ENCODE measurements at regions not wholly inside any gene's neighbourhood (a gene's known extent, or its start where the extent isn't known, plus 50 kb on each side); places are given as distances from the start of the nearest gene placed in this dataset.

GRCh38 chr3:144034715-144035290 is 63.2 kb downstream of the DIPK2A start:
- DNase-seq (ENCODE audit: low read depth): no peak
- TF ChIP-seq CTCF (IDR thresholded peaks at IDR 0.05; ENCODE audit: insufficient read depth, low read length): no peak
- H3K4me3 ChIP-seq (ENCODE audit: low read depth, low read length): no peak overlapping the region

- H3K4me3 ChIP-seq (ENCODE audit: low read depth, low read length): no peak overlapping the region
- DNase-seq (ENCODE audit: low read depth): no peak
- TF ChIP-seq CTCF (IDR thresholded peaks at IDR 0.05; ENCODE audit: insufficient read depth, low read length): no peak
Measured at GRCh38 chr3:144036498-144036897, 64.9 kb downstream of the DIPK2A start.

- no peak for DNase-seq (ENCODE audit: low read depth)
- no peak for TF ChIP-seq CTCF (IDR thresholded peaks at IDR 0.05; ENCODE audit: insufficient read depth, low read length)
Measured at GRCh38 chr3:144039661-144040060, 68.0 kb downstream of the DIPK2A start.

GRCh38 chr3:144041960-144042556 is 70.4 kb downstream of the DIPK2A start:
- no peak overlapping the region for H3K4me3 ChIP-seq (ENCODE audit: low read depth, low read length)
- no peak for DNase-seq (ENCODE audit: low read depth)
- TF ChIP-seq CTCF (IDR thresholded peaks at IDR 0.05; ENCODE audit: insufficient read depth, low read length): no peak

More at GRCh38 chr3:144039661-144040060, 68.0 kb downstream of the DIPK2A start:
- H3K4me3 ChIP-seq (ENCODE audit: low read depth, low read length): no peak overlapping the region

- no peak for DNase-seq (ENCODE audit: low read depth)
- no peak overlapping the region for H3K4me3 ChIP-seq (ENCODE audit: low read depth, low read length)
- no peak for TF ChIP-seq CTCF (IDR thresholded peaks at IDR 0.05; ENCODE audit: insufficient read depth, low read length)
Measured at GRCh38 chr3:144045766-144046165, 74.1 kb downstream of the DIPK2A start.

- no peak overlapping the region for H3K4me3 ChIP-seq (ENCODE audit: low read depth, low read length)
- no peak for TF ChIP-seq CTCF (IDR thresholded peaks at IDR 0.05; ENCODE audit: insufficient read depth, low read length)
- DNase-seq (ENCODE audit: low read depth): no peak
Measured at GRCh38 chr3:144049374-144049773, 77.8 kb downstream of the DIPK2A start.

GRCh38 chr3:144051211-144051610 is 79.6 kb downstream of the DIPK2A start:
- DNase-seq (ENCODE audit: low read depth): no peak
- TF ChIP-seq CTCF (IDR thresholded peaks at IDR 0.05; ENCODE audit: insufficient read depth, low read length): no peak
- H3K4me3 ChIP-seq (ENCODE audit: low read depth, low read length): no peak overlapping the region

All from fibroblast of the aortic adventitia (primary cell).